SK-N-SH (cell line): ENCODE measurements at regions not wholly inside any gene's neighbourhood (a gene's known extent, or its start where the extent isn't known, plus 50 kb on each side); places are given as distances from the start of the nearest gene placed in this dataset.

Experiments used
- CTCF ChIA-PET: fragments of 300-600, 350-600 bp; formaldehyde crosslinking; extraction: SDS; loops from one replicate; lab custom pipeline; 2021; lab: Yijun Ruan, JAX
- POLR2A ChIA-PET: fragments of 350-600 bp; sonication (Branson Sonifier 250); formaldehyde crosslinking; extraction: SDS; loops from one replicate; lab custom pipeline; 2020; ENCODE audit warnings: antibody characterized with exemption, inconsistent platforms; lab: Yijun Ruan, JAX
- DNase-seq: peaks from one replicate; pipeline ENCODE4 v3.0.0; 2012
- H2AFZ ChIP-seq: fragments of 200-600 bp; sonication (generic); 2 replicates; pipeline ENCODE4 v1.8.1; 2016; ENCODE audit warnings: antibody characterized with exemption, mild to moderate bottlenecking, low read depth
- H3F3A ChIP-seq: fragments of 200-600 bp; sonication (generic); replicated peaks from 2 replicates; pipeline ENCODE3; 2016; ENCODE audit warnings: antibody characterized with exemption, mild to moderate bottlenecking; ENCODE audit not compliant: insufficient read depth
- H3K27ac ChIP-seq, 2 experiments: fragments of 200-500 bp in 1 of 2; fragments of 200-600 bp in 1 of 2; sonication (Bioruptor generic) in 1 of 2; sonication (generic), shearing (Covaris generic) in 1 of 2; 2 replicates each; pipeline versions ENCODE4 v1.5.1 to v1.6.1; 2014 to 2016; ENCODE audit warnings: low read depth in 2 of 2, inconsistent platforms in 1 of 2, low read length in 1 of 2, mild to moderate bottlenecking in 1 of 2, mixed read lengths in 1 of 2
- H3K27me3 ChIP-seq: fragments of 200-600 bp; sonication (generic), shearing (Covaris generic); 2 replicates; pipeline ENCODE4 v1.6.1; 2016; ENCODE audit warnings: mixed run types; ENCODE audit not compliant: insufficient read depth
- H3K36me3 ChIP-seq, 2 experiments: fragments of 200-500 bp in 1 of 2; fragments of 200-600 bp in 1 of 2; sonication (Bioruptor generic) in 1 of 2; sonication (generic) in 1 of 2; replicated peaks in 1 of 2; 2 replicates each; pipeline versions ENCODE3 to v1.5.1; 2014 to 2016; ENCODE audit warnings: low read length in 1 of 2, mild to moderate bottlenecking in 1 of 2; ENCODE audit not compliant: insufficient read depth in 2 of 2, control insufficient read depth in 1 of 2
- H3K4me1 ChIP-seq, 2 experiments: fragments of 200-500 bp in 1 of 2; fragments of 200-600 bp in 1 of 2; sonication (Bioruptor generic) in 1 of 2; sonication (generic), shearing (Covaris generic) in 1 of 2; 2 replicates each; pipeline versions ENCODE4 v1.5.1 to v1.6.1; 2014 to 2016; ENCODE audit warnings: low read depth in 1 of 2, low read length in 1 of 2, mixed run types in 1 of 2; ENCODE audit not compliant: insufficient read depth in 2 of 2, control insufficient read depth in 1 of 2
- H3K4me2 ChIP-seq: fragments of 200-600 bp; sonication (generic), shearing (Covaris generic); 2 replicates; pipeline ENCODE4 v1.6.1; 2017; ENCODE audit warnings: mixed run types
- H3K4me3 ChIP-seq, 2 experiments: fragments of 200-500 bp in 1 of 2; fragments of 200-600 bp in 1 of 2; sonication (Bioruptor generic) in 1 of 2; sonication (generic), shearing (Covaris generic) in 1 of 2; 2 replicates each; pipeline versions ENCODE4 v1.5.1 to v1.8.1; 2014 to 2016; ENCODE audit warnings: low read depth in 2 of 2, inconsistent platforms in 1 of 2, low read length in 1 of 2, mild to moderate bottlenecking in 1 of 2, mixed read lengths in 1 of 2, moderate library complexity in 1 of 2
- H3K79me2 ChIP-seq: fragments of 200-600 bp; sonication (generic); 2 replicates; pipeline ENCODE4 v1.8.1; 2017; ENCODE audit warnings: mild to moderate bottlenecking; ENCODE audit not compliant: insufficient read depth
- H3K9ac ChIP-seq: fragments of 200-600 bp; sonication (generic); 2 replicates; pipeline ENCODE4 v1.6.1; 2017; ENCODE audit warnings: mixed run types
- H3K9me2 ChIP-seq: fragments of 200-600 bp; sonication (generic); 2 replicates; pipeline ENCODE4 v1.6.1; 2017; ENCODE audit warnings: mixed run types
- H3K9me3 ChIP-seq: fragments of 200-600 bp; sonication (generic); 2 replicates; pipeline ENCODE4 v1.6.1; 2017; ENCODE audit warnings: mixed run types, mild to moderate bottlenecking, moderate library complexity
- H4K20me1 ChIP-seq: fragments of 200-600 bp; sonication (generic); 2 replicates; pipeline ENCODE4 v1.6.1; 2017; ENCODE audit warnings: mild to moderate bottlenecking, mixed run types; ENCODE audit not compliant: insufficient read depth
- FOSL2 ChIP-seq: IDR thresholded peaks from 2 replicates; pipeline ENCODE4 v1.4.0; 2012; ENCODE audit warnings: low read depth, mild to moderate bottlenecking, moderate library complexity, borderline replicate concordance
- GABPA ChIP-seq: IDR thresholded peaks from 2 replicates; pipeline ENCODE4 v1.4.0; 2012; ENCODE audit warnings: low read depth, mild to moderate bottlenecking
- JUND ChIP-seq: IDR thresholded peaks from 2 replicates; pipeline ENCODE4 v1.4.0; 2012
- MEF2A ChIP-seq: IDR thresholded peaks from 2 replicates; pipeline ENCODE4 v1.4.0; 2012; ENCODE audit warnings: low read depth, borderline replicate concordance
- NFIC ChIP-seq: IDR thresholded peaks from 2 replicates; pipeline ENCODE4 v1.4.0; 2012; ENCODE audit warnings: borderline replicate concordance
- POLR2AphosphoS5 ChIP-seq: IDR thresholded peaks from 2 replicates; pipeline ENCODE4 v1.6.1; 2012; ENCODE audit warnings: low read depth, low read length
- RAD21 ChIP-seq: IDR thresholded peaks from 2 replicates; pipeline ENCODE4 v1.6.1; 2012; ENCODE audit warnings: mild to moderate bottlenecking, low read length
- RXRA ChIP-seq: IDR thresholded peaks from 2 replicates; pipeline ENCODE4 v1.4.0; 2012; ENCODE audit warnings: low read depth, mild to moderate bottlenecking, borderline replicate concordance
- SIN3A ChIP-seq: IDR thresholded peaks from 2 replicates; pipeline ENCODE4 v1.6.1; 2012; ENCODE audit warnings: low read depth, mild to moderate bottlenecking, low read length, moderate library complexity, borderline replicate concordance
- WGBS: methylation state at CpG from one replicate; pipeline ENCODE4 v1.1.6; 2017; ENCODE audit warnings: low lambda C conversion rate; 5-methylcytosine and 5-hydroxymethylcytosine counted together
- TF ChIP-seq, protein P1 (sequence below): fragments of 150-350 bp; IDR thresholded peaks from 2 replicates; pipeline ENCODE4 v1.6.1; 2016; ENCODE audit warnings: mild to moderate bottlenecking, low read depth, low read length
- TF ChIP-seq, protein P2 (sequence below): IDR thresholded peaks from 2 replicates; pipeline ENCODE4; 2012
- TF ChIP-seq, protein P3 (sequence below): IDR thresholded peaks from 2 replicates; pipeline ENCODE4 v1.4.0; 2012; ENCODE audit warnings: low read depth
- TF ChIP-seq, protein P4 (sequence below): IDR thresholded peaks from 2 replicates; pipeline ENCODE4 v1.4.0; 2012; ENCODE audit warnings: low read depth, borderline replicate concordance
- TF ChIP-seq, protein P5 (sequence below): IDR thresholded peaks from 2 replicates; pipeline ENCODE4 v1.4.0; 2012; ENCODE audit warnings: low read depth, borderline replicate concordance

DNA sequence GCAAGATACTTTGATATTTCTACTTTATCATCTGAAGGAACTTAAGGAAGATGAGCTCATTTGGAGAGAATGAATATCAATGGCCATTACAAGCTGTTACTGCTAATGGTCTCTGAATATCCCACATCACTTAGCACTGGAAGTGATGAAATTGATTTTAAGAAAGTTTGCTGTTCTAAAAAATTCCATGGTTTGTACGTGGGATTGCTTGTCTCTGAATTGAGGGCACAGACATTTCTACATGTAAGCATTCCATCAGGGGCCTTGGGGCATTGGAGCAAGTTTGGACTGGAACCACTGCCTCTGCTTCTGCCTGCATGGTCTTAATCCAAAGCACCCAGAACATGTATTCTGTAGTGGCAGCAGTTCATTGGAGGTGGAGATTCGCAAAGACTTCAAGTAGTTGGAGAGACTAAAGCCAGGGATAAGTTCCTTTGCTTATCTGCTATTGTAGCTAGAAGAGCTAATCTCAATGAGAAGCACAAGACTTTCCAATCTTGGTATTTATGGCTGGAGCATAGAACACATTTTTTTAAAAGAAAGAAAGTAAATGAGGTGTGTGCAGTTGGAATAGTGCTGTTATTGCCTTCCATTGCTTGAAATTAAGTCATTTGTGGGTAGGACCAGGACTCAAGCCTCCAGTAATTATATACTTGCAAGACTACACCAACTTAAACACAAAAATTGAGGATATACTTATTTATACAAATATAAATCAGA lies 424.2 kb downstream of the SPATA31D1 start:
- H3K9me3 ChIP-seq, result no peaks in the 10 kb centered on the region
- no peaks in the 10 kb centered on the region for H3K27me3 ChIP-seq
- POLR2A ChIA-PET, result no interaction called here
- no peak overlapping the region for H2AFZ ChIP-seq
- no peak overlapping the region for H3K27ac ChIP-seq
- TF ChIP-seq, protein P1, sequence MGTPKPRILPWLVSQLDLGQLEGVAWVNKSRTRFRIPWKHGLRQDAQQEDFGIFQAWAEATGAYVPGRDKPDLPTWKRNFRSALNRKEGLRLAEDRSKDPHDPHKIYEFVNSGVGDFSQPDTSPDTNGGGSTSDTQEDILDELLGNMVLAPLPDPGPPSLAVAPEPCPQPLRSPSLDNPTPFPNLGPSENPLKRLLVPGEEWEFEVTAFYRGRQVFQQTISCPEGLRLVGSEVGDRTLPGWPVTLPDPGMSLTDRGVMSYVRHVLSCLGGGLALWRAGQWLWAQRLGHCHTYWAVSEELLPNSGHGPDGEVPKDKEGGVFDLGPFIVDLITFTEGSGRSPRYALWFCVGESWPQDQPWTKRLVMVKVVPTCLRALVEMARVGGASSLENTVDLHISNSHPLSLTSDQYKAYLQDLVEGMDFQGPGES, result no peak
- TF ChIP-seq JUND, result no peak
- no peak for TF ChIP-seq RAD21
- TF ChIP-seq, protein P2, sequence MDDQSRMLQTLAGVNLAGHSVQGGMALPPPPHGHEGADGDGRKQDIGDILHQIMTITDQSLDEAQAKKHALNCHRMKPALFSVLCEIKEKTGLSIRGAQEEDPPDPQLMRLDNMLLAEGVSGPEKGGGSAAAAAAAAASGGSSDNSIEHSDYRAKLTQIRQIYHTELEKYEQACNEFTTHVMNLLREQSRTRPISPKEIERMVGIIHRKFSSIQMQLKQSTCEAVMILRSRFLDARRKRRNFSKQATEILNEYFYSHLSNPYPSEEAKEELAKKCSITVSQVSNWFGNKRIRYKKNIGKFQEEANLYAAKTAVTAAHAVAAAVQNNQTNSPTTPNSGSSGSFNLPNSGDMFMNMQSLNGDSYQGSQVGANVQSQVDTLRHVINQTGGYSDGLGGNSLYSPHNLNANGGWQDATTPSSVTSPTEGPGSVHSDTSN, result no peak
- no peak for TF ChIP-seq NFIC
- TF ChIP-seq GABPA, result no peak
- TF ChIP-seq, protein P3, sequence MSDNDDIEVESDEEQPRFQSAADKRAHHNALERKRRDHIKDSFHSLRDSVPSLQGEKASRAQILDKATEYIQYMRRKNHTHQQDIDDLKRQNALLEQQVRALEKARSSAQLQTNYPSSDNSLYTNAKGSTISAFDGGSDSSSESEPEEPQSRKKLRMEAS, result no peak
- TF ChIP-seq FOSL2, result no peak
- TF ChIP-seq, protein P4, sequence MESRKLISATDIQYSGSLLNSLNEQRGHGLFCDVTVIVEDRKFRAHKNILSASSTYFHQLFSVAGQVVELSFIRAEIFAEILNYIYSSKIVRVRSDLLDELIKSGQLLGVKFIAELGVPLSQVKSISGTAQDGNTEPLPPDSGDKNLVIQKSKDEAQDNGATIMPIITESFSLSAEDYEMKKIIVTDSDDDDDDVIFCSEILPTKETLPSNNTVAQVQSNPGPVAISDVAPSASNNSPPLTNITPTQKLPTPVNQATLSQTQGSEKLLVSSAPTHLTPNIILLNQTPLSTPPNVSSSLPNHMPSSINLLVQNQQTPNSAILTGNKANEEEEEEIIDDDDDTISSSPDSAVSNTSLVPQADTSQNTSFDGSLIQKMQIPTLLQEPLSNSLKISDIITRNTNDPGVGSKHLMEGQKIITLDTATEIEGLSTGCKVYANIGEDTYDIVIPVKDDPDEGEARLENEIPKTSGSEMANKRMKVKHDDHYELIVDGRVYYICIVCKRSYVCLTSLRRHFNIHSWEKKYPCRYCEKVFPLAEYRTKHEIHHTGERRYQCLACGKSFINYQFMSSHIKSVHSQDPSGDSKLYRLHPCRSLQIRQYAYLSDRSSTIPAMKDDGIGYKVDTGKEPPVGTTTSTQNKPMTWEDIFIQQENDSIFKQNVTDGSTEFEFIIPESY, result no peak
- TF ChIP-seq, protein P5, sequence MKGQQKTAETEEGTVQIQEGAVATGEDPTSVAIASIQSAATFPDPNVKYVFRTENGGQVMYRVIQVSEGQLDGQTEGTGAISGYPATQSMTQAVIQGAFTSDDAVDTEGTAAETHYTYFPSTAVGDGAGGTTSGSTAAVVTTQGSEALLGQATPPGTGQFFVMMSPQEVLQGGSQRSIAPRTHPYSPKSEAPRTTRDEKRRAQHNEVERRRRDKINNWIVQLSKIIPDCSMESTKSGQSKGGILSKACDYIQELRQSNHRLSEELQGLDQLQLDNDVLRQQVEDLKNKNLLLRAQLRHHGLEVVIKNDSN, result no peak
- no peak for TF ChIP-seq MEF2A
- no peak for TF ChIP-seq POLR2AphosphoS5
- TF ChIP-seq SIN3A, result no peak
- no peak for TF ChIP-seq RXRA
- TF ChIP-seq, all 33 proteins: peak for 0
- Histone ChIP-seq H3K79me2 (no peaks in the 10 kb centered on the region), H3K9me2 (no peaks in the 10 kb centered on the region), H3K9ac (no peak overlapping the region), H3F3A (no peaks in the 10 kb centered on the region), H4K20me1 (no peaks in the 10 kb centered on the region), H3K4me3 (no peak overlapping the region), H3K4me1 (no peaks in the 10 kb centered on the region), H3K4me2 (no peak overlapping the region), H3K36me3 (no peaks in the 10 kb centered on the region)
- CTCF ChIA-PET, result interaction anchor here (1.6 kb wide), 1 partner anchor 9 kb away, joined by 4 read pairs; no protein-coding TSS in a partner anchor
- WGBS, result 31% methylated on average over 2 of the region's 2 CpGs
- DNase-seq, result no peak
